ENCODE measurements at regions not wholly inside any gene's neighbourhood (a gene's known extent, or its start where the extent isn't known, plus 50 kb on each side); places are given as distances from the start of the nearest gene placed in this dataset.

GRCh38 chr21:22363504-22363903 lies 1365.3 kb downstream of the NCAM2 start:
- RAD21 ChIA-PET (ENCODE audit: low non-redundant PET in 1 of 2, low total read pairs in 2 of 2, uncharacterized antibody in 2 of 2, unreplicated experiment in 2 of 2) = no interaction called here
- BruUV-seq (replicated peaks) = no TSS peak
- H3K9me2 ChIP-seq (ENCODE audit: insufficient read depth) = no peaks in the 10 kb centered on the region
- DNase-seq (ENCODE audit: low read depth, low spot score) = no peak
- no peak overlapping the region for H3K4me2 ChIP-seq (ENCODE audit: low read length)
- no peaks in the 10 kb centered on the region for H3K4me1 ChIP-seq (ENCODE audit: control insufficient read depth in 1 of 2, insufficient read depth in 2 of 2, low read length in 2 of 2)
- TF ChIP-seq POLR2A (IDR thresholded peaks at IDR 0.05; ENCODE audit: borderline replicate concordance, extremely low read depth, insufficient read depth, insufficient read length) = no peak
- TF ChIP-seq TCF7L2 (IDR thresholded peaks at IDR 0.05; ENCODE audit: borderline replicate concordance, extremely low read depth, insufficient read depth, insufficient read length) = no peak
- no peak for TF ChIP-seq EGR1 (IDR thresholded peaks at IDR 0.05; ENCODE audit: low read depth)
- no peak for TF ChIP-seq SP1 (IDR thresholded peaks at IDR 0.05; ENCODE audit: low read depth)
- no peak for TF ChIP-seq MAX (IDR thresholded peaks at IDR 0.05)
- TF ChIP-seq CBX3 (IDR thresholded peaks at IDR 0.05; ENCODE audit: low read depth) = no peak
- no peak for TF ChIP-seq ELF1 (IDR thresholded peaks at IDR 0.05; ENCODE audit: borderline replicate concordance, low read depth)
- no peak for TF ChIP-seq FOSL1 (IDR thresholded peaks at IDR 0.05; ENCODE audit: low read depth)
- no peak for TF ChIP-seq POLR2AphosphoS5 (IDR thresholded peaks at IDR 0.05; ENCODE audit: low read depth, low read length)
- no peak for TF ChIP-seq REST (IDR thresholded peaks at IDR 0.05; ENCODE audit: low read depth)
- TF ChIP-seq CEBPB (IDR thresholded peaks at IDR 0.05; ENCODE audit: low read depth) = no peak
- no peak for TF ChIP-seq SRF (IDR thresholded peaks at IDR 0.05; ENCODE audit: low read depth)
- TF ChIP-seq SIN3A (IDR thresholded peaks at IDR 0.05; ENCODE audit: low read depth) = no peak
- TF ChIP-seq CTCF (IDR thresholded peaks at IDR 0.05 in 2 of 3, conservative IDR thresholded peaks at IDR 0.05 in 1 of 3; ENCODE audit: borderline replicate concordance in 1 of 3, insufficient read depth in 1 of 3, low read depth in 2 of 3, low read length in 2 of 3) = no peak
- TF ChIP-seq ZBTB33 (IDR thresholded peaks at IDR 0.05; ENCODE audit: extremely low read depth, insufficient replicate concordance, low read length) = no peak
- no peak overlapping the region for H3K27ac ChIP-seq (ENCODE audit: low read depth, low read length)
- H3K36me3 ChIP-seq (ENCODE audit: control insufficient read depth in 1 of 2, insufficient read depth in 2 of 2, low read length in 2 of 2) = no peaks in the 10 kb centered on the region
- no peak overlapping the region for H3K9ac ChIP-seq (ENCODE audit: low read length)
- H3K27me3 ChIP-seq (ENCODE audit: insufficient read depth, low read length) = no peaks in the 10 kb centered on the region
- ATAC-seq = no peak
- CTCF ChIA-PET = no interaction called here
- H3K4me3 ChIP-seq (replicated peaks in 1 of 2; ENCODE audit: low read depth in 1 of 2, low read length in 2 of 2) = no peak overlapping the region
- H3K9me3 ChIP-seq (ENCODE audit: control insufficient read depth in 1 of 2, insufficient read depth in 1 of 2, low read depth in 1 of 2, low read length in 2 of 2) = peaks cover 5 to 16% of the 10 kb centered on the region in 2 experiments; a peak in 2 of 4 replicates
- H2AFZ ChIP-seq (ENCODE audit: low read depth, low read length, poor library complexity, severe bottlenecking) = no peak overlapping the region
- H3K79me2 ChIP-seq (ENCODE audit: insufficient read depth, low read length) = no peaks in the 10 kb centered on the region
- no peaks in the 10 kb centered on the region for H4K20me1 ChIP-seq (ENCODE audit: insufficient read depth)
- intact Hi-C loops (cut with micrococcal nuclease) = no loop called here
- POLR2A ChIA-PET = no interaction called here

Data from HCT116 (cell line).